ENCODE measurements at regions not wholly inside any gene's neighbourhood (a gene's known extent, or its start where the extent isn't known, plus 50 kb on each side); places are given as distances from the start of the nearest gene placed in this dataset.
A peak's percentile ranks its signal among the peaks of the same experiment; 100 is the strongest.

- H3F3A ChIP-seq (replicated peaks; ENCODE audit: low read depth), result no peaks in the 10 kb centered on the region
- no peak overlapping the region for H3K4me3 ChIP-seq
- ATAC-seq, result no peak
- no peaks in the 10 kb centered on the region for H3K9me3 Mint-ChIP-seq
- H4K20me1 ChIP-seq (replicated peaks; ENCODE audit: insufficient read depth), result no peaks in the 10 kb centered on the region
- no peaks in the 10 kb centered on the region for H3K36me3 ChIP-seq (ENCODE audit: insufficient read depth)
- DNase-seq (ENCODE audit: low spot score), result no peak
- no peak overlapping the region for H3K27ac Mint-ChIP-seq
- 0 out of 2 replicates have a peak overlapping the region, but pooled peaks have one; percentile 53 for H2AFZ ChIP-seq
- H3K27ac ChIP-seq (ENCODE audit: low read depth), result no peak overlapping the region
- H3K79me2 ChIP-seq (replicated peaks; ENCODE audit: insufficient read depth), result no peaks in the 10 kb centered on the region
- H3K4me2 ChIP-seq, result no peak overlapping the region
- TF ChIP-seq ZNF462 (CRISPR knock-in tag; IDR thresholded peaks at IDR 0.05) (no peak), JUNB (IDR thresholded peaks at IDR 0.05; ENCODE audit: unreplicated experiment) (no peak), ZNF114 (CRISPR knock-in tag; IDR thresholded peaks at IDR 0.05) (no peak), CTCF (conservative IDR thresholded peaks at IDR 0.05; ENCODE audit: low read depth in 2 of 2) (no peak), EZH2 (IDR thresholded peaks at IDR 0.05; ENCODE audit: low read depth, unreplicated experiment) (no peak)
- H3K4me1 ChIP-seq (ENCODE audit: insufficient read depth), result 0 out of 2 replicates have a peak, but pooled peaks cover 7% of the 10 kb centered on the region
- H3K4me1 Mint-ChIP-seq, result peaks cover 10% of the 10 kb centered on the region
- no peaks in the 10 kb centered on the region for H3K9me2 ChIP-seq (ENCODE audit: insufficient read depth)
- no peaks in the 10 kb centered on the region for H3K27me3 ChIP-seq (ENCODE audit: insufficient read depth)
- H3K36me3 Mint-ChIP-seq (ENCODE audit: low read depth), result no peaks in the 10 kb centered on the region
- H3K27me3 Mint-ChIP-seq (ENCODE audit: insufficient read depth, low read depth, poor library complexity), result no peaks in the 10 kb centered on the region
- H3K4me3 Mint-ChIP-seq, result no peak overlapping the region
Measured at GRCh38 chr2:145739681-145740080, 1219.8 kb upstream of the ZEB2 start.

All from GM23338 (cell line).